Erythroblast (primary cell): ENCODE measurements at regions not wholly inside any gene's neighbourhood (a gene's known extent, or its start where the extent isn't known, plus 50 kb on each side); places are given as distances from the start of the nearest gene placed in this dataset.

Experiments
- DNase-seq, 2 experiments: peaks; one replicate each; lab custom pipeline; 2025; lab: John Stamatoyannopoulos, UW
- GATA1 ChIP-seq: IDR thresholded peaks from 2 replicates; pipeline ENCODE4 v1.6.1; 2011; ENCODE audit warnings: low read depth, mild to moderate bottlenecking, control low read depth, low read length, moderate library complexity
- POLR2A ChIP-seq: IDR thresholded peaks from 2 replicates; pipeline ENCODE4 v1.6.1; 2011; ENCODE audit warnings: mild to moderate bottlenecking, low read length

- no peak for TF ChIP-seq GATA1
- TF ChIP-seq POLR2A, result no peak
- no peak for DNase-seq
Observed at GRCh38 chr16:9275816-9276354, 184.4 kb downstream of the HAPSTR1 start.

- TF ChIP-seq GATA1, result no peak
- TF ChIP-seq POLR2A, result no peak
- DNase-seq, result no peak
Observed at GRCh38 chr16:9279291-9280068, 188.0 kb downstream of the HAPSTR1 start.

- TF ChIP-seq POLR2A (no peak), GATA1 (no peak)
Observed at GRCh38 chr16:9280069-9280466, 188.6 kb downstream of the HAPSTR1 start.

GRCh38 chr16:9286930-9287329 lies 195.5 kb downstream of the HAPSTR1 start:
- TF ChIP-seq GATA1, result no peak
- no peak for TF ChIP-seq POLR2A
- DNase-seq, result no peak

More at GRCh38 chr16:9280069-9280466, 188.6 kb downstream of the HAPSTR1 start:
- DNase-seq, result no peak

- TF ChIP-seq POLR2A (no peak), GATA1 (no peak)
- DNase-seq, result no peak
Observed at GRCh38 chr16:9296271-9296590, 204.8 kb downstream of the HAPSTR1 start.

GRCh38 chr16:9297437-9298113 lies 206.1 kb downstream of the HAPSTR1 start:
- TF ChIP-seq GATA1 (no peak), POLR2A (no peak)
- DNase-seq, result peak in 1 of 2 experiments; percentile 38

GRCh38 chr16:9300252-9300651 lies 208.8 kb downstream of the HAPSTR1 start:
- TF ChIP-seq GATA1 (no peak), POLR2A (no peak)
- DNase-seq, result no peak

GRCh38 chr16:9302072-9302471 lies 210.6 kb downstream of the HAPSTR1 start:
- TF ChIP-seq GATA1, result no peak
- no peak for TF ChIP-seq POLR2A
- DNase-seq, result no peak

- no peak for TF ChIP-seq GATA1
- TF ChIP-seq POLR2A, result no peak
- DNase-seq, result no peak
Observed at GRCh38 chr16:9306753-9307152, 215.3 kb downstream of the HAPSTR1 start.

GRCh38 chr16:9307446-9307845 lies 216.0 kb downstream of the HAPSTR1 start:
- DNase-seq, result no peak
- TF ChIP-seq POLR2A (no peak), GATA1 (no peak)

- no peak for DNase-seq
- no peak for TF ChIP-seq POLR2A
- TF ChIP-seq GATA1, result no peak
Observed at GRCh38 chr16:9308356-9308801, 216.9 kb downstream of the HAPSTR1 start.

GRCh38 chr16:9308850-9309249 lies 217.4 kb downstream of the HAPSTR1 start:
- DNase-seq, result no peak
- TF ChIP-seq POLR2A (no peak), GATA1 (no peak)

GRCh38 chr16:9309844-9310243 lies 218.4 kb downstream of the HAPSTR1 start:
- DNase-seq, result no peak
- TF ChIP-seq GATA1 (no peak), POLR2A (no peak)

GRCh38 chr16:9311303-9311954 lies 220.0 kb downstream of the HAPSTR1 start:
- TF ChIP-seq GATA1, result no peak
- TF ChIP-seq POLR2A, result no peak

More at GRCh38 chr16:9311303-9311954, 220.0 kb downstream of the HAPSTR1 start:
- DNase-seq, result no peak
